Endothelial cell of umbilical vein (primary cell): ENCODE measurements at regions not wholly inside any gene's neighbourhood (a gene's known extent, or its start where the extent isn't known, plus 50 kb on each side); places are given as distances from the start of the nearest gene placed in this dataset.

ENCODE experiments used
- BruUV-seq: library from RNA; stranded (reverse); fragments of 400-500 nt; replicated peaks from 2 replicates; lab custom pipeline; 2021; lab: Mats Ljungman, UMichigan
- CTCF ChIA-PET: fragments of 300-600, 350-600 bp; sonication (Branson Sonifier 250); formaldehyde crosslinking; loops from one replicate; lab custom pipeline; 2021; ENCODE audit warnings: antibody characterized with exemption, inconsistent platforms; lab: Charles Lee
- POLR2A ChIA-PET: fragments of 300-600, 350-600 bp; sonication (Branson Sonifier 250); formaldehyde crosslinking; loops from one replicate; lab custom pipeline; 2021; ENCODE audit warnings: antibody characterized with exemption, inconsistent platforms; lab: Charles Lee
- DNase-seq: peaks from one replicate; pipeline ENCODE4 v3.0.0-alpha.2; 2011; ENCODE audit warnings: low read depth, low spot score
- FAIRE-seq: peaks from 2 replicates; lab custom pipeline; 2011; peaks lifted over from hg19 to GRCh38; lab: Jason Lieb, UNC
- H2AFZ ChIP-seq: 2 replicates; pipeline ENCODE4 v1.6.0; 2012; ENCODE audit warnings: low read depth, low read length, control low read depth, inconsistent platforms
- H3K27ac ChIP-seq: 2 replicates; pipeline ENCODE4 v1.5.1; 2011; ENCODE audit warnings: low read depth, mild to moderate bottlenecking, control low read depth, low read length, moderate library complexity; ENCODE audit not compliant: insufficient read depth
- H3K27me3 ChIP-seq, 2 experiments: 2 replicates each; pipeline versions ENCODE4 v1.6.0 to v1.6.1; 2011; ENCODE audit warnings: low read length in 2 of 2, mixed read lengths in 1 of 2; ENCODE audit not compliant: control insufficient read depth in 2 of 2, insufficient read depth in 2 of 2
- H3K36me3 ChIP-seq, 2 experiments: 2 replicates in 1 of 2; 3 replicates in 1 of 2; pipeline ENCODE4 v1.5.1; 2011; ENCODE audit warnings: low read length in 2 of 2, mild to moderate bottlenecking in 1 of 2, moderate library complexity in 1 of 2; ENCODE audit not compliant: control insufficient read depth in 2 of 2, insufficient read depth in 2 of 2; ENCODE audit errors: extremely low read depth in 1 of 2
- H3K4me1 ChIP-seq: 3 replicates; pipeline ENCODE4 v1.5.1; 2011; ENCODE audit warnings: mild to moderate bottlenecking, low read length; ENCODE audit not compliant: control insufficient read depth, insufficient read depth; ENCODE audit errors: extremely low read depth
- H3K4me2 ChIP-seq: 2 replicates; pipeline ENCODE4 v1.6.1; 2011; ENCODE audit warnings: low read length, control low read depth, mixed read lengths; ENCODE audit not compliant: insufficient read depth
- H3K4me3 ChIP-seq, 3 experiments: fragments of 200-600 bp in 1 of 3; sonication (generic), shearing (Covaris generic) in 1 of 3; replicated peaks in 1 of 3; 2 replicates each; pipeline ENCODE4 v1.5.1; 2011 to 2016; ENCODE audit warnings: control low read depth in 3 of 3, low read length in 3 of 3, mild to moderate bottlenecking in 2 of 3, inconsistent platforms in 1 of 3, low read depth in 1 of 3, moderate library complexity in 1 of 3; ENCODE audit not compliant: insufficient read depth in 1 of 3
- H3K79me2 ChIP-seq: 2 replicates; pipeline ENCODE4 v1.6.0; 2012; ENCODE audit warnings: low read length, inconsistent platforms; ENCODE audit not compliant: control insufficient read depth, insufficient read depth
- H3K9ac ChIP-seq: replicated peaks from 2 replicates; pipeline ENCODE3; 2011; ENCODE audit warnings: low read length, control low read depth; ENCODE audit not compliant: insufficient read depth; ENCODE audit errors: extremely low read depth
- H3K9me1 ChIP-seq: replicated peaks from 3 replicates; pipeline ENCODE4 v1.6.0; 2011; ENCODE audit warnings: mild to moderate bottlenecking, low read length; ENCODE audit not compliant: control insufficient read depth, insufficient read depth; ENCODE audit errors: extremely low read depth
- H3K9me3 ChIP-seq: replicated peaks from 2 replicates; pipeline ENCODE4 v1.5.1; 2012; ENCODE audit warnings: low read length, inconsistent platforms; ENCODE audit not compliant: control insufficient read depth, insufficient read depth
- H4K20me1 ChIP-seq: replicated peaks from 2 replicates; pipeline ENCODE3; 2011; ENCODE audit warnings: mild to moderate bottlenecking, low read length; ENCODE audit not compliant: control insufficient read depth, insufficient read depth; ENCODE audit errors: extremely low read depth
- CTCF ChIP-seq, 2 donors: IDR thresholded peaks; 1 replicate in 1 of 2; 2 replicates in 1 of 2; pipeline ENCODE4 v1.5.1; 2011; ENCODE audit warnings: low read length in 2 of 2, mild to moderate bottlenecking in 2 of 2, moderate library complexity in 2 of 2, control low read depth in 1 of 2, inconsistent platforms in 1 of 2, low read depth in 1 of 2; ENCODE audit not compliant: insufficient read depth in 1 of 2; ENCODE audit errors: extremely low read depth in 1 of 2
- EZH2 ChIP-seq: IDR thresholded peaks from 2 replicates; pipeline ENCODE4 v1.6.1; 2012; ENCODE audit warnings: borderline replicate concordance, low read depth, mild to moderate bottlenecking, moderate library complexity, low read length, inconsistent platforms; ENCODE audit not compliant: severe bottlenecking
- FOS ChIP-seq: IDR thresholded peaks from 2 replicates; pipeline ENCODE4 v1.6.1; 2011; ENCODE audit warnings: mild to moderate bottlenecking, low read length, moderate library complexity, borderline replicate concordance; ENCODE audit not compliant: insufficient read depth
- GATA2 ChIP-seq: IDR thresholded peaks from 2 replicates; pipeline ENCODE4 v1.7.0; 2011; ENCODE audit warnings: low read depth, mild to moderate bottlenecking, moderate library complexity, mixed read lengths, low read length; ENCODE audit not compliant: insufficient read length, insufficient read depth
- JUN ChIP-seq: IDR thresholded peaks from 2 replicates; pipeline ENCODE4 v1.6.1; 2011; ENCODE audit warnings: borderline replicate concordance, low read depth; ENCODE audit not compliant: insufficient read length, insufficient read depth
- MAX ChIP-seq: IDR thresholded peaks from 2 replicates; pipeline ENCODE4 v1.6.1; 2011; ENCODE audit not compliant: insufficient read depth, insufficient read length
- MYC ChIP-seq: IDR thresholded peaks from one replicate; pipeline ENCODE4 v1.6.1; 2011; ENCODE audit warnings: mild to moderate bottlenecking, low read depth, low read length
- POLR2A ChIP-seq: IDR thresholded peaks from 2 replicates; pipeline ENCODE4 v1.6.1; 2012; ENCODE audit warnings: low read depth, mild to moderate bottlenecking, control low read depth, low read length
- POLR2AphosphoS5 ChIP-seq: IDR thresholded peaks from 2 replicates; pipeline ENCODE4 v1.6.1; 2012; ENCODE audit warnings: low read depth, mild to moderate bottlenecking, control low read depth, low read length, moderate library complexity; ENCODE audit not compliant: insufficient read depth
- dilution Hi-C: fragments of 300-500 bp; cut with MboI; formaldehyde crosslinking; loops from one replicate; pipeline ENCODE4 v1.15.0; 2019; ENCODE audit warnings: low sequenced_read_pairs; ENCODE audit not compliant: extremely low pct_ligation_motif_present
- intact Hi-C: fragments of 100-400 bp; cut with micrococcal nuclease; formaldehyde crosslinking; loops from one replicate; pipeline ENCODE4 v1.10.0; 2022

GRCh38 chr20:46816886-46817638 is 77.6 kb upstream of the EYA2 start:
- H4K20me1 ChIP-seq: no peaks in the 10 kb centered on the region
- BruUV-seq: no TSS peak
- H3K4me3 ChIP-seq: no peak overlapping the region
- no peak overlapping the region for H3K9ac ChIP-seq
- no peak for FAIRE-seq
- TF ChIP-seq GATA2: no peak
- TF ChIP-seq MYC: no peak
- TF ChIP-seq POLR2A: no peak
- no peak for TF ChIP-seq POLR2AphosphoS5
- no peak for TF ChIP-seq EZH2
- TF ChIP-seq FOS: no peak
- no peak for TF ChIP-seq MAX
- TF ChIP-seq JUN: no peak
- no peak for TF ChIP-seq CTCF (IDR thresholded peaks at IDR 0.05; ENCODE audit: extremely low read depth in 1 of 2, insufficient read depth in 1 of 2, low read depth in 1 of 2, low read length in 2 of 2)
- no peak overlapping the region for H2AFZ ChIP-seq
- ChIA-PET CTCF (no interaction called here), POLR2A (no interaction called here)
- dilution Hi-C loops: no loop called here
- H3K79me2 ChIP-seq: no peaks in the 10 kb centered on the region
- intact Hi-C loops: no loop called here
- DNase-seq: no peak
- no peaks in the 10 kb centered on the region for H3K9me3 ChIP-seq
- no peaks in the 10 kb centered on the region for H3K36me3 ChIP-seq
- H3K27me3 ChIP-seq: no peaks in the 10 kb centered on the region
- no peaks in the 10 kb centered on the region for H3K4me1 ChIP-seq
- H3K4me2 ChIP-seq: no peak overlapping the region
- no peak overlapping the region for H3K27ac ChIP-seq
- H3K9me1 ChIP-seq: no peaks in the 10 kb centered on the region
